ENCODE measurements at regions not wholly inside any gene's neighbourhood (a gene's known extent, or its start where the extent isn't known, plus 50 kb on each side); places are given as distances from the start of the nearest gene placed in this dataset.

DNA sequence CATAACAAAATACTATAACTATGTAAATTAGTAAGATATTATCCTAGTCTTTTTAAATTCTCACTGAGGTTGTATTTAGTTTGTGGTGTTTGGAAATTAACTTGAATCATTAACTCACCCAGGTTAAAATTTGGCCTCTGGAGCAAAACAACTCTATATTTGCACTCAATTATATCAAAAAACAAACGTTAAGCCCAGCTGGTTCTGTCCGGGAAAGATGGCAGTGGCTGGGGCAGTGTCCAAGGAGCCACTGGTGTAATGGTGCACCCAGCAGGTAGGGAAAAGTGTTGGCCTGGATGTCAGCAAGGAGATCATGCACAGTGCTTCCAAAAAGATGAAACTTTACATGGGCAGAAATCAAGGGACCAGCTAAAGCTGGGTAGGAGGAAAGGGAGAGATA, 285.3 kb upstream of the CITED2 start:
- TF ChIP-seq, protein P1, sequence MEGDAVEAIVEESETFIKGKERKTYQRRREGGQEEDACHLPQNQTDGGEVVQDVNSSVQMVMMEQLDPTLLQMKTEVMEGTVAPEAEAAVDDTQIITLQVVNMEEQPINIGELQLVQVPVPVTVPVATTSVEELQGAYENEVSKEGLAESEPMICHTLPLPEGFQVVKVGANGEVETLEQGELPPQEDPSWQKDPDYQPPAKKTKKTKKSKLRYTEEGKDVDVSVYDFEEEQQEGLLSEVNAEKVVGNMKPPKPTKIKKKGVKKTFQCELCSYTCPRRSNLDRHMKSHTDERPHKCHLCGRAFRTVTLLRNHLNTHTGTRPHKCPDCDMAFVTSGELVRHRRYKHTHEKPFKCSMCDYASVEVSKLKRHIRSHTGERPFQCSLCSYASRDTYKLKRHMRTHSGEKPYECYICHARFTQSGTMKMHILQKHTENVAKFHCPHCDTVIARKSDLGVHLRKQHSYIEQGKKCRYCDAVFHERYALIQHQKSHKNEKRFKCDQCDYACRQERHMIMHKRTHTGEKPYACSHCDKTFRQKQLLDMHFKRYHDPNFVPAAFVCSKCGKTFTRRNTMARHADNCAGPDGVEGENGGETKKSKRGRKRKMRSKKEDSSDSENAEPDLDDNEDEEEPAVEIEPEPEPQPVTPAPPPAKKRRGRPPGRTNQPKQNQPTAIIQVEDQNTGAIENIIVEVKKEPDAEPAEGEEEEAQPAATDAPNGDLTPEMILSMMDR (conservative IDR thresholded peaks at IDR 0.05 in 1 of 2, IDR thresholded peaks at IDR 0.05 in 1 of 2; ENCODE audit: extremely low read depth in 1 of 2, insufficient read depth in 1 of 2, low read depth in 1 of 2, low read length in 2 of 2), result no peak
- TF ChIP-seq EZH2 (IDR thresholded peaks at IDR 0.05; ENCODE audit: borderline replicate concordance, low read length), result no peak

All from mammary epithelial cell (primary cell).